Loucy (cell line): ENCODE measurements at regions not wholly inside any gene's neighbourhood (a gene's known extent, or its start where the extent isn't known, plus 50 kb on each side); places are given as distances from the start of the nearest gene placed in this dataset.

ENCODE experiments used
- H2AFZ ChIP-seq: fragments of 200-600 bp; sonication (generic); 2 replicates; pipeline ENCODE4 v1.6.0; 2016; ENCODE audit warnings: antibody characterized with exemption, mild to moderate bottlenecking, low read length, moderate library complexity
- H3F3A ChIP-seq: fragments of 200-600 bp; 2 replicates; pipeline ENCODE4 v1.6.0; 2016; ENCODE audit warnings: antibody characterized with exemption, low read depth, mild to moderate bottlenecking
- H3K27me3 ChIP-seq: fragments of 200-600 bp; sonication (generic); 2 replicates; pipeline ENCODE4 v1.6.1; 2014; ENCODE audit warnings: low read length, mild to moderate bottlenecking; ENCODE audit not compliant: insufficient read depth, poor library complexity, severe bottlenecking
- H3K36me3 ChIP-seq: fragments of 200-600 bp; sonication (generic); 2 replicates; pipeline ENCODE4 v1.6.1; 2016; ENCODE audit warnings: low read length; ENCODE audit not compliant: insufficient read depth
- H3K4me1 ChIP-seq: fragments of 200-600 bp; sonication (generic); 2 replicates; pipeline ENCODE4 v1.5.1; 2014; ENCODE audit warnings: low read length, mild to moderate bottlenecking; ENCODE audit not compliant: insufficient read depth, poor library complexity, severe bottlenecking
- H3K4me2 ChIP-seq: fragments of 200-600 bp; sonication (generic); 2 replicates; pipeline ENCODE4 v1.6.0; 2014; ENCODE audit warnings: antibody characterized with exemption, low read length, low read depth, mild to moderate bottlenecking; ENCODE audit not compliant: poor library complexity, severe bottlenecking
- H3K4me3 ChIP-seq: fragments of 200-600 bp; sonication (generic); 2 replicates; pipeline ENCODE4 v1.5.1; 2014; ENCODE audit warnings: low read length, mild to moderate bottlenecking, mixed read lengths; ENCODE audit not compliant: poor library complexity, severe bottlenecking
- H3K79me2 ChIP-seq: fragments of 200-600 bp; sonication (generic); 2 replicates; pipeline ENCODE4 v1.6.1; 2014; ENCODE audit warnings: low read length; ENCODE audit not compliant: insufficient read depth
- H3K9ac ChIP-seq: fragments of 200-600 bp; sonication (generic); 2 replicates; pipeline ENCODE4 v1.6.0; 2014; ENCODE audit warnings: mild to moderate bottlenecking, low read depth, low read length, moderate library complexity; ENCODE audit not compliant: poor library complexity, severe bottlenecking
- H3K9me2 ChIP-seq: fragments of 200-600 bp; sonication (generic); replicated peaks from 2 replicates; pipeline ENCODE4 v1.6.1; 2016; ENCODE audit warnings: low read depth, low read length, mixed read lengths
- H3K9me3 ChIP-seq: fragments of 200-600 bp; sonication (generic); 2 replicates; pipeline ENCODE4 v1.6.1; 2014; ENCODE audit warnings: mild to moderate bottlenecking, antibody characterized with exemption, low read length, low read depth; ENCODE audit not compliant: insufficient read depth
- H4K20me1 ChIP-seq: fragments of 200-600 bp; sonication (generic); 2 replicates; pipeline ENCODE4 v1.6.0; 2014; ENCODE audit warnings: antibody characterized with exemption, low read length, mild to moderate bottlenecking; ENCODE audit not compliant: insufficient read depth, poor library complexity, severe bottlenecking
- EZH2phosphoT487 ChIP-seq: fragments of 200-600 bp; IDR thresholded peaks from 2 replicates; pipeline ENCODE4 v1.6.1; 2018; ENCODE audit warnings: antibody characterized with exemption, mild to moderate bottlenecking, moderate library complexity, borderline replicate concordance
- TF ChIP-seq, protein P1 (sequence below): fragments of 200-600 bp; sonication (generic); conservative IDR thresholded peaks from 2 replicates; pipeline ENCODE4 v1.5.1; 2014; ENCODE audit warnings: mild to moderate bottlenecking, antibody characterized with exemption, low read length

DNA sequence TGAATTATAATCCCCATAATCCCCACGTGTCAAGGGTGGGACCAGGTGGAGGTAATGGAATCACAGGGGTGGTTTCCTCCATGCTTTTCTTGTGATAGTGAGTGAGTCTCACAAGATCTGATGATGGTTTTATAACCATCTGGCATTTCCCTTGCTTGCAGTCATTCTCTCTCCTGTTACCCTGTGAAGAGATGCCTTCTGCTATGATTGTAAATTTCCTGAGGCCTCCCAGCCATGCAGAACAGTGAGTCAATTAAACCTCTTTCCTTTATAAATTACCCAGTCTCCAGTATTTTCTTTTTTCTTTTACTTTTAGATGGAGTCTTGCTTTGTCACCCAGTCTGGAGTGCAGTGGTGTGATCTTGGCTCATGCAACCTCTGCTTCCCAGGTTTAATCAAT, 182.7 kb upstream of the SEMA6A start:
- Histone ChIP-seq H3K4me3 (no peak overlapping the region), H3K36me3 (no peaks in the 10 kb centered on the region), H3F3A (no peaks in the 10 kb centered on the region), H3K79me2 (no peaks in the 10 kb centered on the region), H3K4me2 (no peak overlapping the region), H4K20me1 (no peaks in the 10 kb centered on the region), H3K9me2 (no peaks in the 10 kb centered on the region), H3K9me3 (no peaks in the 10 kb centered on the region), H3K9ac (no peak overlapping the region), H3K4me1 (no peaks in the 10 kb centered on the region), H3K27me3 (no peaks in the 10 kb centered on the region), H2AFZ (no peak overlapping the region)
- no peak for TF ChIP-seq EZH2phosphoT487
- TF ChIP-seq, protein P1, sequence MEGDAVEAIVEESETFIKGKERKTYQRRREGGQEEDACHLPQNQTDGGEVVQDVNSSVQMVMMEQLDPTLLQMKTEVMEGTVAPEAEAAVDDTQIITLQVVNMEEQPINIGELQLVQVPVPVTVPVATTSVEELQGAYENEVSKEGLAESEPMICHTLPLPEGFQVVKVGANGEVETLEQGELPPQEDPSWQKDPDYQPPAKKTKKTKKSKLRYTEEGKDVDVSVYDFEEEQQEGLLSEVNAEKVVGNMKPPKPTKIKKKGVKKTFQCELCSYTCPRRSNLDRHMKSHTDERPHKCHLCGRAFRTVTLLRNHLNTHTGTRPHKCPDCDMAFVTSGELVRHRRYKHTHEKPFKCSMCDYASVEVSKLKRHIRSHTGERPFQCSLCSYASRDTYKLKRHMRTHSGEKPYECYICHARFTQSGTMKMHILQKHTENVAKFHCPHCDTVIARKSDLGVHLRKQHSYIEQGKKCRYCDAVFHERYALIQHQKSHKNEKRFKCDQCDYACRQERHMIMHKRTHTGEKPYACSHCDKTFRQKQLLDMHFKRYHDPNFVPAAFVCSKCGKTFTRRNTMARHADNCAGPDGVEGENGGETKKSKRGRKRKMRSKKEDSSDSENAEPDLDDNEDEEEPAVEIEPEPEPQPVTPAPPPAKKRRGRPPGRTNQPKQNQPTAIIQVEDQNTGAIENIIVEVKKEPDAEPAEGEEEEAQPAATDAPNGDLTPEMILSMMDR = no peak

DNA sequence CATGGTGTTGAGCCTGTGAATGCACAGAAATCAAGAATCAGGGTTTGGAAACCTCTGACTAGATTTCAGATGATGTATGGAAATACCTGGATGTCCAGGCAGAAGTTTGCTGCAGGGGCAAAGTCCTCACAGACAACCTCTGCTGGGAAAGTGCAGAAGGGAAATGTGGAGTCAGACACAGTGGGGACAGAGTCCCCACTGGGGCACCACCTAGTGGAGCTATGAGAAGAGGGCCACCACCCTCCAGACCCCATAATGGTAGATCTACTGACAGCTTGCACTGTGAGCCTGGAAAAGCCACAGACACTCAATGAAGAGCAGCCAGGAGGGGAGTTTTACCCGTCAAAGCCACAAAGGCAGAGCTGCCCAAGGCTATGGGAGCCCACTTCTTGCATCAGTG, 181.9 kb upstream of the SEMA6A start:
- Histone ChIP-seq H3K9me3 (no peaks in the 10 kb centered on the region), H3K36me3 (no peaks in the 10 kb centered on the region), H3K9ac (no peak overlapping the region), H2AFZ (no peak overlapping the region), H3K4me3 (no peak overlapping the region), H3K79me2 (no peaks in the 10 kb centered on the region), H3K4me2 (no peak overlapping the region), H4K20me1 (no peaks in the 10 kb centered on the region), H3K27me3 (no peaks in the 10 kb centered on the region), H3K4me1 (no peaks in the 10 kb centered on the region), H3F3A (no peaks in the 10 kb centered on the region), H3K9me2 (no peaks in the 10 kb centered on the region)
- TF ChIP-seq, protein P1 = no peak; the same call in 1 of the 2 replicates
- TF ChIP-seq EZH2phosphoT487 = no peak

DNA sequence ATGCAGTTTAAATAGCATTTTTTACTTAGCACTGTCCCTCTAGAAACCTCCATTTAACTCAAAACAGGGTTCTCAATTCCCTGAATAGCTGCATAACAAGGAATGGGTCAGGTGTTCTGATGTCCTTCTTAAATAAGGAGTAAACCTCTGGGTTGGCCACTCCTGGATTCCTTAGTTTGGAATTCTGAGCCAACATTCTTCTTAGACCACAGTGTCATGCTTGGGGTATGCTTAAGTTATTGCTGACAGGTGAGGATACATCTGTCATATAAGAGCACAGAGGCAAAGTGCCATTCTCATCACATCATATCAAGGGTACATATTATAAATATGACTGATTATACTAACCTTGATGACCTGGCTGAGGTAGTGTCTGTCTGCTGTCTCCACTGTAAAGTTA, 179.9 kb upstream of the SEMA6A start:
- Histone ChIP-seq H3K4me2 (no peak overlapping the region), H3K9me2 (no peaks in the 10 kb centered on the region), H3K36me3 (no peaks in the 10 kb centered on the region), H3K4me3 (no peak overlapping the region), H3K9ac (no peak overlapping the region), H4K20me1 (no peaks in the 10 kb centered on the region), H3K79me2 (no peaks in the 10 kb centered on the region), H3F3A (no peaks in the 10 kb centered on the region), H3K9me3 (no peaks in the 10 kb centered on the region), H3K27me3 (no peaks in the 10 kb centered on the region), H2AFZ (no peak overlapping the region), H3K4me1 (no peaks in the 10 kb centered on the region)
- TF ChIP-seq, protein P1 = no peak
- no peak for TF ChIP-seq EZH2phosphoT487
